ENCODE measurements at regions not wholly inside any gene's neighbourhood (a gene's known extent, or its start where the extent isn't known, plus 50 kb on each side); places are given as distances from the start of the nearest gene placed in this dataset.

DNA sequence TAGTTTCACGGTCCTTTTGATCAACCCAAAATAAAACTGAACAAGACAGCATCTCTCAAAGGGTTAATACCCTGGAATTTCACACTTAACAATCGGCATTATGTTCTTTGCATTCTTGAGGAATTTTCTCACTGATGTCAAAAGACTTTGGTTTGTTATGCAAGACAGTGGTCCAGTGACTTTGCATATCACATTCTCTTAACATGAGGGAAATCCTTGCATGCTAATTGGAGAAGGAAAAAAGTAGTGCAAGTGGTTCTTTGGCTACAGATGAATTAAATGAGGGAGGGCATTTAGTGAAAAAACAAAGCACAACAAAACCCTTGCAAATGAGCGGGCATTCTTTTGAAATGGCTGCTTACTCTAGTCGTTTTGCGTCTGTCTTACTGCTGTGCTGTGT lies 105.1 kb upstream of the LIMCH1 start:
- no peak for DNase-seq (ENCODE audit: low read depth in 1 of 2, low spot score in 1 of 2)
- no peak overlapping the region for H3K27ac ChIP-seq (replicated peaks)
- TF ChIP-seq GABPA (IDR thresholded peaks at IDR 0.05; ENCODE audit: low read depth) (no peak), POLR2AphosphoS5 (IDR thresholded peaks at IDR 0.05; ENCODE audit: low read depth) (no peak), SPI1 (IDR thresholded peaks at IDR 0.05; ENCODE audit: borderline replicate concordance, low read depth) (no peak)
- TF ChIP-seq, protein P1, sequence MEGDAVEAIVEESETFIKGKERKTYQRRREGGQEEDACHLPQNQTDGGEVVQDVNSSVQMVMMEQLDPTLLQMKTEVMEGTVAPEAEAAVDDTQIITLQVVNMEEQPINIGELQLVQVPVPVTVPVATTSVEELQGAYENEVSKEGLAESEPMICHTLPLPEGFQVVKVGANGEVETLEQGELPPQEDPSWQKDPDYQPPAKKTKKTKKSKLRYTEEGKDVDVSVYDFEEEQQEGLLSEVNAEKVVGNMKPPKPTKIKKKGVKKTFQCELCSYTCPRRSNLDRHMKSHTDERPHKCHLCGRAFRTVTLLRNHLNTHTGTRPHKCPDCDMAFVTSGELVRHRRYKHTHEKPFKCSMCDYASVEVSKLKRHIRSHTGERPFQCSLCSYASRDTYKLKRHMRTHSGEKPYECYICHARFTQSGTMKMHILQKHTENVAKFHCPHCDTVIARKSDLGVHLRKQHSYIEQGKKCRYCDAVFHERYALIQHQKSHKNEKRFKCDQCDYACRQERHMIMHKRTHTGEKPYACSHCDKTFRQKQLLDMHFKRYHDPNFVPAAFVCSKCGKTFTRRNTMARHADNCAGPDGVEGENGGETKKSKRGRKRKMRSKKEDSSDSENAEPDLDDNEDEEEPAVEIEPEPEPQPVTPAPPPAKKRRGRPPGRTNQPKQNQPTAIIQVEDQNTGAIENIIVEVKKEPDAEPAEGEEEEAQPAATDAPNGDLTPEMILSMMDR (IDR thresholded peaks at IDR 0.05; ENCODE audit: insufficient read depth, low read length): no peak
- TF ChIP-seq, protein P2, sequence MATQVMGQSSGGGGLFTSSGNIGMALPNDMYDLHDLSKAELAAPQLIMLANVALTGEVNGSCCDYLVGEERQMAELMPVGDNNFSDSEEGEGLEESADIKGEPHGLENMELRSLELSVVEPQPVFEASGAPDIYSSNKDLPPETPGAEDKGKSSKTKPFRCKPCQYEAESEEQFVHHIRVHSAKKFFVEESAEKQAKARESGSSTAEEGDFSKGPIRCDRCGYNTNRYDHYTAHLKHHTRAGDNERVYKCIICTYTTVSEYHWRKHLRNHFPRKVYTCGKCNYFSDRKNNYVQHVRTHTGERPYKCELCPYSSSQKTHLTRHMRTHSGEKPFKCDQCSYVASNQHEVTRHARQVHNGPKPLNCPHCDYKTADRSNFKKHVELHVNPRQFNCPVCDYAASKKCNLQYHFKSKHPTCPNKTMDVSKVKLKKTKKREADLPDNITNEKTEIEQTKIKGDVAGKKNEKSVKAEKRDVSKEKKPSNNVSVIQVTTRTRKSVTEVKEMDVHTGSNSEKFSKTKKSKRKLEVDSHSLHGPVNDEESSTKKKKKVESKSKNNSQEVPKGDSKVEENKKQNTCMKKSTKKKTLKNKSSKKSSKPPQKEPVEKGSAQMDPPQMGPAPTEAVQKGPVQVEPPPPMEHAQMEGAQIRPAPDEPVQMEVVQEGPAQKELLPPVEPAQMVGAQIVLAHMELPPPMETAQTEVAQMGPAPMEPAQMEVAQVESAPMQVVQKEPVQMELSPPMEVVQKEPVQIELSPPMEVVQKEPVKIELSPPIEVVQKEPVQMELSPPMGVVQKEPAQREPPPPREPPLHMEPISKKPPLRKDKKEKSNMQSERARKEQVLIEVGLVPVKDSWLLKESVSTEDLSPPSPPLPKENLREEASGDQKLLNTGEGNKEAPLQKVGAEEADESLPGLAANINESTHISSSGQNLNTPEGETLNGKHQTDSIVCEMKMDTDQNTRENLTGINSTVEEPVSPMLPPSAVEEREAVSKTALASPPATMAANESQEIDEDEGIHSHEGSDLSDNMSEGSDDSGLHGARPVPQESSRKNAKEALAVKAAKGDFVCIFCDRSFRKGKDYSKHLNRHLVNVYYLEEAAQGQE (IDR thresholded peaks at IDR 0.05; ENCODE audit: insufficient replicate concordance, low read depth): no peak

DNA sequence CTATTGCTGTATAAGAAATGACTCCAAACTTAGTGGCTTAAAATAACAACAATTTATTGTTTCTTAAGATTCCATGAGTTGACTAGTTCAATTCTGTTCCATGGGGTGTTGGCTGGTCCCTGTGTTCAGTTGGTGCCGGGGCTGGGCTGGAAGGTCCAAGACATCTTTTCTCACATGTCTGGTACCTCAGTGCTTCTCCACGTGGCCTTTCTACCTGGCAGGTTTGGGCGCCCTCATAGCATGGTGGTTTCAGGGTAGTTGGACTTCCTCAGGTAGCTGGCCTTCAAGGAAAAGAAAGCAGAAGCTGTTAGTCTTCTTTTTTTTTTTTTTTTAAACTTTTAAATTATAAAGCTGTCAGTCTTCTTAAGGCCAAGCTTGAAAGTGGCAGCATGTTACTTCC lies 104.6 kb upstream of the LIMCH1 start:
- DNase-seq (ENCODE audit: low read depth in 1 of 2, low spot score in 1 of 2): no peak
- TF ChIP-seq SPI1 (IDR thresholded peaks at IDR 0.05; ENCODE audit: borderline replicate concordance, low read depth): no peak
- Histone ChIP-seq H3K27me3 (ENCODE audit: insufficient read depth, poor library complexity, severe bottlenecking) (no peaks in the 10 kb centered on the region), H3K27ac (replicated peaks) (no peak overlapping the region), H3K4me3 (replicated peaks; ENCODE audit: insufficient read depth, low read length) (no peak overlapping the region)

More for the DNA sequence above, 105.1 kb upstream of the LIMCH1 start:
- H3K27me3 ChIP-seq (ENCODE audit: insufficient read depth, poor library complexity, severe bottlenecking): no peaks in the 10 kb centered on the region
- no peak overlapping the region for H3K4me3 ChIP-seq (replicated peaks; ENCODE audit: insufficient read depth, low read length)

DNA sequence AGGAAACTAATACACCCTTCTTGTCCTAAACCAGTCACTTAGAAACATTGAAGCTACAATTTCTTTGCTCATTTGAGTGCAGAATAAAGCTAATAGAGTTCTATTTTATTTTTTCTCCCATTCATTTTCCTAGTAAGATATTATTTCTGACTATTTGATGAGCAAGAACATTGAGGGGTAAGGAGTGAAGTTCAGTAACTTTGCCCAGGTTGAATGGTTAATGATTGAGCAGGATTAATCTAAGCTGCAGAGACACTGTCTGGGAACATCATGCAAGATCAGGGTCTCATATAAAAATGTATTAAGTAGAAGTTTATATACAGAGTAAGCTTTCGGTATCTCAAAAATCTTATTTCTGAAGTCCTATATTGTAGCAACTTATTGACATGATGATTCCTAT lies 102.4 kb upstream of the LIMCH1 start:
- Histone ChIP-seq H3K27me3 (ENCODE audit: insufficient read depth, poor library complexity, severe bottlenecking) (no peaks in the 10 kb centered on the region), H3K27ac (replicated peaks) (no peak overlapping the region), H3K4me3 (replicated peaks; ENCODE audit: insufficient read depth, low read length) (no peak overlapping the region)
- TF ChIP-seq, protein P2 (IDR thresholded peaks at IDR 0.05; ENCODE audit: insufficient replicate concordance, low read depth): no peak
- no peak for TF ChIP-seq GABPA (IDR thresholded peaks at IDR 0.05; ENCODE audit: low read depth)
- TF ChIP-seq POLR2AphosphoS5 (IDR thresholded peaks at IDR 0.05; ENCODE audit: low read depth): no peak
- no peak for DNase-seq (ENCODE audit: low read depth in 1 of 2, low spot score in 1 of 2)

DNA sequence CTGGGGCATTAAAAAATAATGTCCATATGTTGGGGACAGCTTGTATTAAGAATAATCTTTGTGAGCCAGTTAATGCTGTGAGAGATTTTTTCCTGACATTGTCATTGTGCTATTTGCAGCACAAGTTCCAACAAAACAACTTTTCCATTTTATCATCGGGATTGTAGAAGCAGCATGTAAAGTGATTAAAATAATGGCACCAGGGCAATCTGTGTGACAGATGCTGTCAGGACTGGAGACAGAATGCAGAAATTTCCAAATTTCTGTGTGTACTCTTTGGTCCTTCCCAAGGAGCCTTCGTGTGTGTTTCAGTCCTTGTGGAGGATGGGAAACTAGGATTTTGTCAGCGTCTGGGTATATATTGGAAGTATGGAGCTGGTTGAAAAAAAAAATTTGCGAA lies 101.5 kb upstream of the LIMCH1 start:
- TF ChIP-seq POLR2AphosphoS5 (IDR thresholded peaks at IDR 0.05; ENCODE audit: low read depth) (no peak), GABPA (IDR thresholded peaks at IDR 0.05; ENCODE audit: low read depth) (no peak), SPI1 (IDR thresholded peaks at IDR 0.05; ENCODE audit: borderline replicate concordance, low read depth) (no peak)
- TF ChIP-seq, protein P2 (IDR thresholded peaks at IDR 0.05; ENCODE audit: insufficient replicate concordance, low read depth): no peak
- TF ChIP-seq, protein P1 (IDR thresholded peaks at IDR 0.05; ENCODE audit: insufficient read depth, low read length): no peak
- no peak overlapping the region for H3K4me3 ChIP-seq (replicated peaks; ENCODE audit: insufficient read depth, low read length)
- H3K27me3 ChIP-seq (ENCODE audit: insufficient read depth, poor library complexity, severe bottlenecking): no peaks in the 10 kb centered on the region
- no peak for DNase-seq (ENCODE audit: low read depth in 1 of 2, low spot score in 1 of 2)
- no peak overlapping the region for H3K27ac ChIP-seq (replicated peaks)

Data from HL-60 (cell line).